SH-SY5Y (cell line): ENCODE measurements at regions not wholly inside any gene's neighbourhood (a gene's known extent, or its start where the extent isn't known, plus 50 kb on each side); places are given as distances from the start of the nearest gene placed in this dataset.

ENCODE experiments used
- GATA2 ChIP-seq: IDR thresholded peaks from 2 replicates; pipeline ENCODE4 v1.6.1; 2011; ENCODE audit warnings: mild to moderate bottlenecking, low read depth, low read length
- GATA3 ChIP-seq: IDR thresholded peaks from 2 replicates; pipeline ENCODE4 v1.6.1; 2011; ENCODE audit warnings: low read depth, mild to moderate bottlenecking, low read length, moderate library complexity

DNA sequence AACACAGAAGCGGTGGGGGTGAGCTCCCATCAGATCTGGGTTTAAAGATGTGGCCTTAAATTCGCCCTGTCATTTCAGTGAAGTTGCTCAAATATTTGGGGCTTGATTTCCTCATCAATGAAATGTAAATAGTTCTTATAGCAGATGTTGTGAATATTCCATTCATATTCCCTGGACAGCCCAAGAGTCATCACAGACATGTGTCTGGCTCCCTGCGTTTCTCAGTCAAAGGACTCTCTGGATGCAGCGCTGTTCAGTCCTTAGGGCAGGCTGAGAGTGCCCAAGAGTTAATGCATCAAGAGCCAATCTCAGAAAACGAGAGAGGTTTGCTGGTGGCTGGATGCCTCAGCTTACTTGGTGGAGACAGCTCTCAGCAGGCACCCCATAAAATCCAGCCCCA, 475.5 kb upstream of the VSTM2A start:
- TF ChIP-seq GATA3 (no peak), GATA2 (no peak)
